Panc1 (cell line): ENCODE measurements at regions not wholly inside any gene's neighbourhood (a gene's known extent, or its start where the extent isn't known, plus 50 kb on each side); places are given as distances from the start of the nearest gene placed in this dataset.

Source experiments
- TCF7L2 ChIP-seq: IDR thresholded peaks from 2 replicates; pipeline ENCODE4 v1.6.1; 2011; ENCODE audit warnings: mild to moderate bottlenecking, low read depth, low read length, inconsistent platforms
- TF ChIP-seq, protein P1 (sequence below): fragments of 450-650 bp; IDR thresholded peaks from 2 replicates; pipeline ENCODE4 v1.5.1; 2017; ENCODE audit warnings: mild to moderate bottlenecking

DNA sequence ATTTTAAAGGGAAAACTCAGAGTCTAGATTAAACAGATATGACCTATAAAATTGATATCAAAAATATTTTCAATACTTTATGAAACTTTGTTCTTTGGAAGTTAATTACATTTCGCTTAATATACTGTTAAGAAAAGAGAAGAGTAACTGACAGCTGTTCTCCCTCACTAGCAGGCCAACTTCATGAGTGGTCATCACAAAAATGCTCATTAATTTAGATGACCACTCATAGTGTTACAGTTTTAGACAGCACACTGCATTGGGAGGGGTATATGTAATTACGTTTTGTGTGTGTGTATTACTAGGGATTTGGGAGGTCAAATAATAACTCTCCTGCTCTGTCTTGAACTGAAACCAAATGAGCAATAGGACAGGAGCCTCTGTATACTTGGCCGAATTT lies 80.2 kb upstream of the EDNRA start:
- TF ChIP-seq, protein P1, sequence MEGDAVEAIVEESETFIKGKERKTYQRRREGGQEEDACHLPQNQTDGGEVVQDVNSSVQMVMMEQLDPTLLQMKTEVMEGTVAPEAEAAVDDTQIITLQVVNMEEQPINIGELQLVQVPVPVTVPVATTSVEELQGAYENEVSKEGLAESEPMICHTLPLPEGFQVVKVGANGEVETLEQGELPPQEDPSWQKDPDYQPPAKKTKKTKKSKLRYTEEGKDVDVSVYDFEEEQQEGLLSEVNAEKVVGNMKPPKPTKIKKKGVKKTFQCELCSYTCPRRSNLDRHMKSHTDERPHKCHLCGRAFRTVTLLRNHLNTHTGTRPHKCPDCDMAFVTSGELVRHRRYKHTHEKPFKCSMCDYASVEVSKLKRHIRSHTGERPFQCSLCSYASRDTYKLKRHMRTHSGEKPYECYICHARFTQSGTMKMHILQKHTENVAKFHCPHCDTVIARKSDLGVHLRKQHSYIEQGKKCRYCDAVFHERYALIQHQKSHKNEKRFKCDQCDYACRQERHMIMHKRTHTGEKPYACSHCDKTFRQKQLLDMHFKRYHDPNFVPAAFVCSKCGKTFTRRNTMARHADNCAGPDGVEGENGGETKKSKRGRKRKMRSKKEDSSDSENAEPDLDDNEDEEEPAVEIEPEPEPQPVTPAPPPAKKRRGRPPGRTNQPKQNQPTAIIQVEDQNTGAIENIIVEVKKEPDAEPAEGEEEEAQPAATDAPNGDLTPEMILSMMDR, result no peak
- no peak for TF ChIP-seq TCF7L2
